GM12878 (cell line): ENCODE measurements at regions not wholly inside any gene's neighbourhood (a gene's known extent, or its start where the extent isn't known, plus 50 kb on each side); places are given as distances from the start of the nearest gene placed in this dataset.

Experiments used
- ATAC-seq: fragments of 200-7000 bp; cut with Tn5 transposase; 3 replicates; pipeline ENCODE4 v1.9.1; 2020; ENCODE audit warnings: mild to moderate bottlenecking, moderate library complexity
- BruUV-seq: library from RNA; stranded (reverse); fragments of 400-500 nt; replicated peaks from 2 replicates; lab custom pipeline; 2021; lab: Mats Ljungman, UMichigan
- CTCF ChIA-PET: fragments of 300-600 bp; sonication (Branson Sonifier 250); formaldehyde crosslinking; extraction: SDS; loops from one replicate; lab custom pipeline; 2021; ENCODE audit warnings: inconsistent platforms; lab: Yijun Ruan, JAX
- POLR2A ChIA-PET: fragments of 350-600 bp; formaldehyde crosslinking; extraction: SDS; loops from one replicate; lab custom pipeline; 2021; ENCODE audit warnings: inconsistent platforms; lab: Charles Lee
- RAD21 ChIA-PET: fragments of 300-600 bp; sonication (Branson Sonifier 250); formaldehyde crosslinking; loops from one replicate; lab custom pipeline; 2023; ENCODE audit warnings: antibody characterized with exemption; ENCODE audit not compliant: unreplicated experiment; lab: Charles Lee
- SMC1A ChIA-PET: fragments of 300-600 bp; sonication (Branson Sonifier 250); formaldehyde crosslinking; loops from one replicate; lab custom pipeline; 2023; ENCODE audit not compliant: unreplicated experiment, uncharacterized antibody; lab: Charles Lee
- DNase-seq: peaks from one replicate; pipeline ENCODE4 v3.0.0-alpha.2; 2011; ENCODE audit warnings: low read depth, low spot score
- FAIRE-seq: peaks from 3 replicates; lab custom pipeline; 2011; peaks lifted over from hg19 to GRCh38; lab: Jason Lieb, UNC
- H2AFZ ChIP-seq: 2 replicates; pipeline ENCODE4 v1.6.0; 2011; ENCODE audit warnings: low read depth, low read length, control low read depth; ENCODE audit not compliant: control insufficient read depth
- H3K27ac ChIP-seq: 2 replicates; pipeline ENCODE4 v1.5.1; 2011; ENCODE audit warnings: control low read depth; ENCODE audit not compliant: control insufficient read depth, insufficient read depth
- H3K27me3 ChIP-seq, 2 experiments: replicated peaks in 1 of 2; 2 replicates each; pipeline versions ENCODE4 v1.6.0 to v1.6.1; 2011; ENCODE audit warnings: low read length in 1 of 2; ENCODE audit not compliant: control insufficient read depth in 2 of 2, insufficient read depth in 2 of 2
- H3K36me3 ChIP-seq, 2 experiments: 2 replicates each; pipeline ENCODE4 v1.5.1; 2011; ENCODE audit warnings: low read length in 1 of 2; ENCODE audit not compliant: control insufficient read depth in 2 of 2, insufficient read depth in 2 of 2
- H3K4me1 ChIP-seq: 2 replicates; pipeline ENCODE4 v1.6.1; 2011; ENCODE audit warnings: mild to moderate bottlenecking, low read length, moderate library complexity, mixed read lengths; ENCODE audit not compliant: control insufficient read depth, insufficient read depth
- H3K4me2 ChIP-seq: 2 replicates; pipeline ENCODE4 v1.6.0; 2011; ENCODE audit warnings: control low read depth; ENCODE audit not compliant: control insufficient read depth, insufficient read depth
- H3K4me3 ChIP-seq: fragments of 200-600 bp; sonication (generic); 2 replicates; pipeline ENCODE4 v1.5.1; 2016
- H3K79me2 ChIP-seq: 2 replicates; pipeline ENCODE4 v1.6.0; 2011; ENCODE audit warnings: low read length; ENCODE audit not compliant: control insufficient read depth, insufficient read depth
- H3K9ac ChIP-seq: 2 replicates; pipeline ENCODE4 v1.8.0; 2011; ENCODE audit warnings: low read length, control low read depth, mixed read lengths; ENCODE audit not compliant: control insufficient read depth, insufficient read depth
- H3K9me3 ChIP-seq: replicated peaks from 3 replicates; pipeline ENCODE4 v1.5.1; 2011; ENCODE audit warnings: mild to moderate bottlenecking, low read length; ENCODE audit not compliant: control insufficient read depth, insufficient read depth
- H4K20me1 ChIP-seq: 2 replicates; pipeline ENCODE4 v1.6.0; 2011; ENCODE audit not compliant: control insufficient read depth, insufficient read depth
- CREM ChIP-seq: IDR thresholded peaks from 2 replicates; pipeline ENCODE4 v1.6.1; 2014; ENCODE audit warnings: antibody characterized with exemption, low read depth
- MTA2 ChIP-seq: fragments of 450-650 bp; IDR thresholded peaks from 2 replicates; pipeline ENCODE4 v1.6.1; 2016; ENCODE audit warnings: low read depth, mild to moderate bottlenecking, moderate library complexity
- NFIC ChIP-seq: IDR thresholded peaks from 2 replicates; pipeline ENCODE4 v1.6.1; 2012; ENCODE audit warnings: low read depth, mild to moderate bottlenecking, inconsistent platforms, low read length, moderate library complexity
- WGBS: methylation state at CpG from one replicate; pipeline ENCODE4 v1.1.6; 2016; ENCODE audit warnings: low lambda C conversion rate; ENCODE audit not compliant: insufficient replicate concordance, insufficient coverage; ENCODE audit errors: missing lambda C conversion rate; 5-methylcytosine and 5-hydroxymethylcytosine counted together
- in situ Hi-C: fragments of 300-500 bp; cut with MboI; formaldehyde crosslinking; loops from 9 replicates; pipeline ENCODE4 v1.14.3; 2018; ENCODE audit warnings: mixed read lengths
- intact Hi-C: fragments of 100-400 bp; cut with micrococcal nuclease; formaldehyde crosslinking; loops from one replicate; pipeline ENCODE4 v1.14.2; 2022; ENCODE audit not compliant: unreplicated experiment
- TF ChIP-seq, protein P1 (sequence below): fragments of 450-650 bp; formaldehyde crosslinking; IDR thresholded peaks from 2 replicates; pipeline ENCODE4 v1.4.0; 2020; ENCODE audit warnings: mild to moderate bottlenecking, moderate library complexity
- TF ChIP-seq, protein P2 (sequence below): fragments of 450-650 bp; IDR thresholded peaks from 2 replicates; pipeline ENCODE4 v1.6.1; 2017; ENCODE audit warnings: mild to moderate bottlenecking, moderate library complexity

DNA sequence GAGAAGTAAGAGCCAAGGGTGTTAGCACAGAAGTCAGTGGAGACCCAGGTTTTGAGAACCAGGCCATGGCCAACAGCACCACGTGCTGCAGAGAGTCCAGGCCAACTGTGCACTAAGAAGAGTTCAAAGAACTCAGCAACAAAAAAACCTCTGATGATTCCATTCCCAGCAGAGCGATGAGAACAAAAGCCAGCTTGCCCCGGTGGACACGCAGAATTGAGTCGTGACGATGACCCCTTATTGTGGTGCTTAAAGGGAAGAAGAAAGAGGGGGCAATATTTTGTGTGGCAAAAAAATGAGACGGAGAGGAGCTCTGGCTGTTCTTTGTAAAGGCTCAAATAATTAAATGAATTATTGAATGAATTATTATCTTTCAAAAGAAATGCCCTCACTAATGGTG, 468.3 kb upstream of the AUTS2 start:
- ChIA-PET CTCF (no interaction called here), SMC1A (no interaction called here), RAD21 (no interaction called here), POLR2A (interaction anchor here (0.6 kb wide), 1 partner anchor 35 kb away, joined by 3 read pairs; no protein-coding TSS in a partner anchor)
- Histone ChIP-seq H3K27me3 (no peaks in the 10 kb centered on the region), H3K4me1 (no peaks in the 10 kb centered on the region), H3K36me3 (no peaks in the 10 kb centered on the region), H3K9ac (no peak overlapping the region), H3K27ac (no peak overlapping the region), H3K4me3 (no peak overlapping the region), H2AFZ (no peak overlapping the region), H3K9me3 (no peaks in the 10 kb centered on the region), H3K4me2 (no peak overlapping the region), H3K79me2 (no peaks in the 10 kb centered on the region), H4K20me1 (no peaks in the 10 kb centered on the region)
- no TSS peak for BruUV-seq
- intact Hi-C loops (no loop called here), in situ Hi-C loops (no loop called here)
- FAIRE-seq, result no peak
- WGBS, result 45% methylated on average over 7 of the region's 7 CpGs
- TF ChIP-seq, protein P1, sequence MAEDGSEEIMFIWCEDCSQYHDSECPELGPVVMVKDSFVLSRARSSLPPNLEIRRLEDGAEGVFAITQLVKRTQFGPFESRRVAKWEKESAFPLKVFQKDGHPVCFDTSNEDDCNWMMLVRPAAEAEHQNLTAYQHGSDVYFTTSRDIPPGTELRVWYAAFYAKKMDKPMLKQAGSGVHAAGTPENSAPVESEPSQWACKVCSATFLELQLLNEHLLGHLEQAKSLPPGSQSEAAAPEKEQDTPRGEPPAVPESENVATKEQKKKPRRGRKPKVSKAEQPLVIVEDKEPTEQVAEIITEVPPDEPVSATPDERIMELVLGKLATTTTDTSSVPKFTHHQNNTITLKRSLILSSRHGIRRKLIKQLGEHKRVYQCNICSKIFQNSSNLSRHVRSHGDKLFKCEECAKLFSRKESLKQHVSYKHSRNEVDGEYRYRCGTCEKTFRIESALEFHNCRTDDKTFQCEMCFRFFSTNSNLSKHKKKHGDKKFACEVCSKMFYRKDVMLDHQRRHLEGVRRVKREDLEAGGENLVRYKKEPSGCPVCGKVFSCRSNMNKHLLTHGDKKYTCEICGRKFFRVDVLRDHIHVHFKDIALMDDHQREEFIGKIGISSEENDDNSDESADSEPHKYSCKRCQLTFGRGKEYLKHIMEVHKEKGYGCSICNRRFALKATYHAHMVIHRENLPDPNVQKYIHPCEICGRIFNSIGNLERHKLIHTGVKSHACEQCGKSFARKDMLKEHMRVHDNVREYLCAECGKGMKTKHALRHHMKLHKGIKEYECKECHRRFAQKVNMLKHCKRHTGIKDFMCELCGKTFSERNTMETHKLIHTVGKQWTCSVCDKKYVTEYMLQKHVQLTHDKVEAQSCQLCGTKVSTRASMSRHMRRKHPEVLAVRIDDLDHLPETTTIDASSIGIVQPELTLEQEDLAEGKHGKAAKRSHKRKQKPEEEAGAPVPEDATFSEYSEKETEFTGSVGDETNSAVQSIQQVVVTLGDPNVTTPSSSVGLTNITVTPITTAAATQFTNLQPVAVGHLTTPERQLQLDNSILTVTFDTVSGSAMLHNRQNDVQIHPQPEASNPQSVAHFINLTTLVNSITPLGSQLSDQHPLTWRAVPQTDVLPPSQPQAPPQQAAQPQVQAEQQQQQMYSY, result no peak
- TF ChIP-seq CREM, result no peak
- no peak for TF ChIP-seq MTA2
- no peak for TF ChIP-seq NFIC
- DNase-seq, result no peak
- ATAC-seq, result no peak

DNA sequence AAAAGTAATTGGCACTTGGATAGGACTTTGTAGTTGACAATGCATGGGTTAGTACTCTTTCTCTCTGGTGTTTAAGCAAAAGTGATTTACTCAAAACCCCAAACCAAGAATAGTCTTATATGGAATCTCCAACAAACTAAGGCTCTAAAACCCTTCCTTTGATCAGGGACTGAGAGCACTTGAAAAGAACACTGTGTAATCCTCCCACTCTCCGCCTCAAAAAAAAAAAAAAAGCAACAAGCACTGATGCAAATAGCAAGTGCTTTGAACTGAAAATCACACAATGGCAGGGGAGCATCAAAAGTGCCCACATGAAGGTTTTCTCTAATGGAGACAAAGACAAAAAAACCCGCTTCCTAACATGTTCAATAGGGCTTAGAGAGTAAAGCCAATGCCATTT, 467.9 kb upstream of the AUTS2 start:
- ChIA-PET CTCF (no interaction called here), POLR2A (interaction anchor here (0.6 kb wide), 1 partner anchor 34 kb away, joined by 3 read pairs; no protein-coding TSS in a partner anchor), RAD21 (no interaction called here), SMC1A (no interaction called here)
- Histone ChIP-seq H3K79me2 (no peaks in the 10 kb centered on the region), H4K20me1 (no peaks in the 10 kb centered on the region), H3K27me3 (no peaks in the 10 kb centered on the region), H3K9ac (no peak overlapping the region), H3K4me1 (no peaks in the 10 kb centered on the region), H3K4me2 (no peak overlapping the region), H2AFZ (no peak overlapping the region), H3K27ac (no peak overlapping the region), H3K36me3 (no peaks in the 10 kb centered on the region), H3K4me3 (no peak overlapping the region), H3K9me3 (no peaks in the 10 kb centered on the region)
- ATAC-seq, result no peak
- no TSS peak for BruUV-seq
- DNase-seq, result no peak
- FAIRE-seq, result no peak
- WGBS, result 0% methylated on average over 2 of the region's 2 CpGs
- TF ChIP-seq, protein P2, sequence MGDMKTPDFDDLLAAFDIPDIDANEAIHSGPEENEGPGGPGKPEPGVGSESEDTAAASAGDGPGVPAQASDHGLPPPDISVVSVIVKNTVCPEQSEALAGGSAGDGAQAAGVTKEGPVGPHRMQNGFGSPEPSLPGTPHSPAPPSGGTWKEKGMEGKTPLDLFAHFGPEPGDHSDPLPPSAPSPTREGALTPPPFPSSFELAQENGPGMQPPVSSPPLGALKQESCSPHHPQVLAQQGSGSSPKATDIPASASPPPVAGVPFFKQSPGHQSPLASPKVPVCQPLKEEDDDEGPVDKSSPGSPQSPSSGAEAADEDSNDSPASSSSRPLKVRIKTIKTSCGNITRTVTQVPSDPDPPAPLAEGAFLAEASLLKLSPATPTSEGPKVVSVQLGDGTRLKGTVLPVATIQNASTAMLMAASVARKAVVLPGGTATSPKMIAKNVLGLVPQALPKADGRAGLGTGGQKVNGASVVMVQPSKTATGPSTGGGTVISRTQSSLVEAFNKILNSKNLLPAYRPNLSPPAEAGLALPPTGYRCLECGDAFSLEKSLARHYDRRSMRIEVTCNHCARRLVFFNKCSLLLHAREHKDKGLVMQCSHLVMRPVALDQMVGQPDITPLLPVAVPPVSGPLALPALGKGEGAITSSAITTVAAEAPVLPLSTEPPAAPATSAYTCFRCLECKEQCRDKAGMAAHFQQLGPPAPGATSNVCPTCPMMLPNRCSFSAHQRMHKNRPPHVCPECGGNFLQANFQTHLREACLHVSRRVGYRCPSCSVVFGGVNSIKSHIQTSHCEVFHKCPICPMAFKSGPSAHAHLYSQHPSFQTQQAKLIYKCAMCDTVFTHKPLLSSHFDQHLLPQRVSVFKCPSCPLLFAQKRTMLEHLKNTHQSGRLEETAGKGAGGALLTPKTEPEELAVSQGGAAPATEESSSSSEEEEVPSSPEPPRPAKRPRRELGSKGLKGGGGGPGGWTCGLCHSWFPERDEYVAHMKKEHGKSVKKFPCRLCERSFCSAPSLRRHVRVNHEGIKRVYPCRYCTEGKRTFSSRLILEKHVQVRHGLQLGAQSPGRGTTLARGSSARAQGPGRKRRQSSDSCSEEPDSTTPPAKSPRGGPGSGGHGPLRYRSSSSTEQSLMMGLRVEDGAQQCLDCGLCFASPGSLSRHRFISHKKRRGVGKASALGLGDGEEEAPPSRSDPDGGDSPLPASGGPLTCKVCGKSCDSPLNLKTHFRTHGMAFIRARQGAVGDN, result no peak
- in situ Hi-C loops (no loop called here), intact Hi-C loops (no loop called here)
